GM19468 (cell line): ENCODE measurements at regions not wholly inside any gene's neighbourhood (a gene's known extent, or its start where the extent isn't known, plus 50 kb on each side); places are given as distances from the start of the nearest gene placed in this dataset.
"Not testable (repeated sequence)": the region's sequence is repeated elsewhere in the genome, so short reads cannot be mapped to it uniquely, and the experiment has no call there.

Source experiments
- ATAC-seq: cut with Tn5 transposase; IDR thresholded peaks from one replicate; pipeline ENCODE4 v1.9.1; 2021; ENCODE audit warnings: mild to moderate bottlenecking, moderate library complexity, moderate number of reproducible peaks; ENCODE audit not compliant: unreplicated experiment; ENCODE audit errors: extremely low read depth

DNA sequence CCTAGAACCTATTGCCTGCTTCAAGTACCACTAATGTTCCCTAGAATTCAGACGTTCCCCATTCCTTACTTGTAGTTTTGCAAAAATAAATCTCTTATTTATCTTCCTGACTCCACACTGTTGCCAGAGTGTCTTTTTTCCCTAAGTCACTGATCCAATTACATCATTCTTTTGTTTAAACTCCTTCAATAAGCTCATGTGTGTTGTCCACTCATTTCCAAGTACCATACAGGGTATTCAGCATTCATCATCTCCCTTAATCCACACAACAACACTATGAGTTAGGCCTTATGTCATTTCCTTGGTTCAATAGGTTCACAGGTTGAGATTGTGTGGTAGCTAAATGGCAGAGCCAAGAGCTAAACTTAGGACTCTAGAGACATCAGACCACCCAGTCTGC is 119.9 kb upstream of the RHOBTB1 start:
- ATAC-seq: no peak

DNA sequence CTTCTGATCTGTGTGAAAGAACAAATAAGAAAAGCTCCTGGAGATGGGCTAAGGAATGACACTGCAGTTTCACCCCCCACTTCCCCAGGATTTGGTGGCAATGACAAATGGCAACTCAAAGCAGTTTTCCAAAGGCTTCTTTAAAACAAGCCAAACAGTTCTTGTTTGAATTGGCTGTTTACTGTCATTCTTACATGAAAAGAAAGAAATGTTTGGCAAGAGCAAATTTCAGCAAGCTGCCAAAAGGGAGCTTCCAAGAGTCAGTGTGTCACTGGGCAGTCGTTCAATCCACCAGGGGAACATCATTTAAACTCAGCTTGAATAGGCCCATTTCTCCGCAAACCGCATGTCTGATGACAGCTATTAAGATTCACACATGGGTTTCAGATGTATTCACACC is 119.0 kb upstream of the RHOBTB1 start:
- ATAC-seq: no peak

DNA sequence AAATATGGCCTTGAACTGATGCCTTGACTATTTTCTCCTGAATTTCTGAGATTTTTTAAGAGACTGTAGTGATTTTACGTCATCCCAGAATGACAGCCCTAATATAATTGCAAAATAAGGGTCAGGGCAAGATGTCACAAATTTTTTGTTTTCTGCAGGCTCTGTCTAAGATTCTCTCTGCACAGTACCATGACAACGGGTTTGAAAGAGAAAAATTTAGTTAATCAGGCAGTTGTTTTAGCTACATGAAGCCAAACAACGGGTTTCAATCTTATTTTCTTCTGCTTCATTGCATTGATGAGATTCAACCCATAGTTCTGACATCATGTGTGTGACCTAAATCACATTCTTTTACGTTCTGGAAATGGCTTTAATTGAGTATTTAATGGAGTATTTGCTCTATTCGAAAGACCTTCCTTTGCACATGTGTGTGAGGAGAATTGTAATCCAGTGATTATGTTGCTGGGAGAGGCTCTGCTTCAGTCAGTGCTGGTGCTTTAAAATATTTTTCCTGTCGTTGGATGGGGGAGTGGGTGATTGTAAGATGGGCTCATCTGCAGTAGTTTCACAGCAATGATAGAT is 118.0 kb upstream of the RHOBTB1 start:
- ATAC-seq: no peak

DNA sequence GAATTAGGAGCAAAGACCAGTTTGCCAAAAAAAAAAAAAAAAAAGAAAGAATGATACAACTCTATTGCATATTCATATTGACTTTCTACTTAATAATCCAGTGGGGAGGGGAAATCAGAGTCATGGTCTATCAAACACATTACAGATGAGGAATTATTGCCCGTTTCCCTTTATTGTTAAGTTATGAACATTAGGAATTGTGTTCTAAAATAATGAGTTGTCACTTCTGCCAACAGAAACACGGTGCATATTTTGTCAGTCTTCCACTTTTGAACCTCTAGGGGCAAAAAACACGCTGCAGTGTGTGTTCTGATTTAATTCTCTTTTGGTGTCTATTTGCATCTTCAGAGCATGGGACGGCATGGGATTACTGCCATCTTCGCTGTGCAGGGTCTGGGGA is 115.7 kb upstream of the RHOBTB1 start:
- ATAC-seq: no peak

DNA sequence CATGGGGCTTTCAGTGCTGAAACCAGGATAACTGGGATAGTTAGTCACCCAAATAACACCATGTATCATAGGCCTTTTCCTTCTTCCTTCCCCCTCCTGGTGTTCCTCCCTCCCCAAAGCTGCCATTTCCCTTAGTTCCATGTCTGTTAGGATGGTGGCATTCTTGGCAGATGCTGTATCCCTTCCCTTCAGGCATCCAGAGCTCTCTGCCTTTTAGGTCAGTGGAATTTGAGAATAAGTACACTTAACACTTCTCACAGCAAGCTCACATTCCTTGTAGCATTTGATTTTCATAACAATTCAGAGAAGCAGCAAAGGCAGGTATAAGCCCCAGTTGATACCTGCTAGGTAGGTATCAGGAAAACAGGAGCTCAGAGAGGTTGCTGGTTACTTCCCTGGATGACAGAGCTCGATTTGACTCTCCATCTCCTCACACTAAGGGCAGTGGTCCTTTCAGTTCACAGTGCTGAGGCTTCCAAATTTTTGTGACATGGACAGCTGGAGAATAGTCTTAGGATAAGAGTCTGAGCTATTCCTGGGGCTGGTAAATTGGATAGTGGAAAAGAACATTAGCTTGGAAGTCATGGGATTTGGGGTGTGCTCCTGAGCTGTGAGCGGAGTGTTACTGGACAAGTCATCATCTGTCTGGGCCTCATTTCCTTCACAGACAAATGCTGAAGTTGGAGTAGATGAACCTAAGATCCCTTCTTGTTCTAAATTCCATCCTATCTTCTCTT is 108.7 kb upstream of the RHOBTB1 start:
- no peak for ATAC-seq

DNA sequence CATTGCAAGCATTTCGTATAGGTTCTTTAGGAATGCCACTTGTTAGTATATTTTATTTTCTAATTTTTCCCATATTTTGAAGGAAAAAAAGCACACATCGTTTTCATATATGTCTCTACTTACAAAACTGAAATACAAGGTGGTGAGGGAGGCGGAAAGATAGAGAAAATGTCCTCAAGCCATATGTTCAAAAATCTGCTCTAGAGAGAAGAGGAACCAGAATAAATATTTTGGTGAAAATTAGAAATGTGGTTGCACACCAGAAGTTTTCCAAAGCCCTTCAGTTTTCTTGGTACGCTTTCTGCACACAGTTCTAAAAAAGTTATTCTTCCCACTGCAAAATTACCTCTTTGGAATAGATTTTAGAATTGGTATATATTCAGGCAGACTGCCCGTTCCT is 107.4 kb upstream of the RHOBTB1 start:
- ATAC-seq: no peak

DNA sequence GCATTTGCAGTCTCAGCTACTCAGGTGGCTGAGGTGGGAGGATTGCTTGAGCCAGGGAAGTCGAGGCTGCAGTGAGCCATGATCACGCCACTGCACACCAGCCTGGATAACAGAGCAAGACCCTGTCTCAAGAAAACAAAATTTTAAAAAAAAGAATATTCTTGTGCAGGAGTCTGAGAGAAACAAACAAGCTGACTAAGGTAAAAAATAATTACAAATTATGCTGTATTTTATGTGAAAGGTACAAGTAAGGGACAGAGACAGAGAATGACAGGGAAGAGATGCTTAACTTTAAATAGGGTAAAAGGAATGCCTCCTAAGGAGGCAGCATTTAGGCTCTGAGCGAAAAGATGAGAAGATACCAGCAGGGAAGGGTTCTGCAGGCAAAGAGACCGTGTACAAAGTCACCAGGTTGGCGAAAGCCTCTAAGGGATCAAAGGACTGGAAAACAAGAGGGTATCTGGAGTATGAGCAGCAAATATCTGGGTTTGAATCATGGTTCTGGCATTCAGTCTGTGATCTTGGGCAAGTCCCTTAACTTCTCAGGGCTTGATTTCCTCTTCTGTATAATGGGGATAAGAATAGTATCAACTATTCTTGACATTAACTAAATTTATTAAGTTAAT is 106.2 kb upstream of the RHOBTB1 start:
- ATAC-seq: no peak

DNA sequence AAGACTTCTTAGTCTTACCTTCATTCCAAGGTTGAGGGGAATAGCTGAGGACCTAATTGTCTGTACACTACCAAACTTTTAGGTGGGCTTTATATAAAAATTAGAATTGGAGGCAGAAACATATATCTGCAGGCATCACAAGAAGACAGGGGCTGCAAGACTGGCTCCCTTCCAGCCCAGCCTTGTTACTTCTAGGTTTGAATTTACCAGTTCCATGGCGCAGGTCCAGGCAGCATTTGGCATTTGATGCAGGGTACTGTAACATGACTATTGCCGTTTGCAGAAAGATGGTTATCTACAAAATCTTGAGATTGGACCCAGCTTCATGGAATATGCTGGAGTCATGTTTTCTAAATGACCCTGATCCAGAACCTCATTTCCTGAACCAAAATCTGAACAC is 105.4 kb upstream of the RHOBTB1 start:
- ATAC-seq: no peak

DNA sequence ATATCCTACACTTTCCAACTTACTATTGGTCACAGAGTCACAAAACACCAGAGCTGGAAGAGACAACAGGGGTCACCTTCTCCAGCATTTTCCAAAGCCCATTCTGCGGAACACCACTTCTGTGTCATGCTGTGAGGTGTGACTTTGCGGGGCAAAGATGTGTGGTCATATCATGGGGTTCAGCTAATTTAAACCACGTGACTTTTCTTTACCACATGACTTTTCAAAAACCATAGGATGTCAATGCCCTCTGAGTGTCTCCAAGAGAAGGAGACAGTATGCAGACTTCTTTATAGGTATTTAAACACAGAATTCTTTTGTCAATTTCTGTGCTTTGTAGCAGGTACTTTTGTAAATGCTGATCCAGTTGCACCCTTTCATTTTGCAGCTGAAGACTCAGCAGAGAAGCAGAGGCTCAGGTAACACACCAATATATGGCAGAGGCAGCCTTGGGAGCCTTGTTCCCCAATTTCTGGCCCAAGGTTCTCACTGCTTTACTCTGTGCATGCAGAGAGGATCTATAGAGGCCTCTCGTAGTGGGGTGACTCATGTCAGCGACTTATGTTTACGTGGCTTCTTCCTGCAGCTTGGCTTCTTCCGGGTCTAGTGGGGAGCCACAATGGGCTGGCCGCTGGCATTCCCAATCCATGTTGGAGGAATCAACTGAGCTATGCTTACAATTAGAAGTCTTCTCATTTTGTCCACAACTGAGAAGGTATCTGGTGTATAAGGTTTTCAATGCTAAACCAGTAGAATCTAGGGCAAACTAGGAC is 104.0 kb upstream of the RHOBTB1 start:
- ATAC-seq: no peak

DNA sequence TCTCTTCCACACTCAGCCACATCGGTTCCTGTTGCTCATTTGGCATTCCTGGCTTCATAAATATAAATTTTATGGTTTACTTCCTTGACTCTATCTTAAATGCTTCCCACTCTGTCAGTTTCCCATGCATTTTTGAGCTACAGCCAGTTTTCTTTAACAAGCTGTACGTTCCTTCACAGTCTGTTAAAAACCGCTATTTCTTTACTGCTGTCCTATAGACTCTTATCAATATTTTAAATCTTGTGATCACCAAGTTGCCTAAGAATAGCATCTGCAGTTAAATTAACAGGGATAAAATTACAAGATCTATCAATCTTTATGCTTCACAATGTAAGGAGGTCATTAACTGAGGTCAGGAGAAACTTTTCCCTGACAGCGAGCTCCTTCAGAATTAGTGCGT is 103.1 kb upstream of the RHOBTB1 start:
- no peak for ATAC-seq

DNA sequence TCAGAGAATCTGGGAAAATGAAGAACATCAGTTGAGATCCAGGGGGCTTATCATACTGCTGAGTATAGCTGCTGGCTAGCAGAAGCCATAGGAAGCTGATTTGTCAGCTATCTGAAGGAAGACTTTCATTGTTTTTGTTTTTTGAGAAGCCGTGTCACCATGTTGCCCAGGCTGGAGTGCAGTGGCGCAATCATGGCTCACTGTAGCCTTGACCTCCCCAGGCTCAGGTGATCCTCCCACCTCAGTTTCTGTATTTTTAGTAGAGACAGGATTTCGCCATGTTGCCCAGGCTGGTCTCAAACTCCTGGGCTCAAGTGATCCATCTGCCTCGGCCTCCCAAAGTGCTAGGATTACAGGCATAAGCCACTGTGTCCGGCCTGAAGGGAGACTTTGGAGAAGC is 101.5 kb upstream of the RHOBTB1 start:
- ATAC-seq: not testable (repeated sequence)

DNA sequence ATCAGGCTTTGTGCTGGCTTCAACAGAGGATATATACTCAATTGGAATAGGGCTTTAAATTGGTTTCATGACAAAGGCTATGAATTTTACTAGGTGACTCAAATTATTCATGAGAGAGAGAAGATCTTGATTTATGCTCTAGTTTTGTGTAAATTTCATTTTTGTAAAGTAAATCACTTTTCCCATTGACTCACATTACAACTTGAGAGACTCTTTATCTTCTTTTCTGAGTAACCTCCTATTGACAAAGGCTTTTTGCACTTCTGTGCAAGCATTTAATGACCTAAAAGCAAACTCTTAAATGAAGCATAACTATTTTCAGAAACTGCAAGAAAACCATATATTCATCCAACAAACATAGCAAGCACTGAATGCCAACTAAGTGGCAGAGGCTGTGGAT is 98.5 kb upstream of the RHOBTB1 start:
- no peak for ATAC-seq

DNA sequence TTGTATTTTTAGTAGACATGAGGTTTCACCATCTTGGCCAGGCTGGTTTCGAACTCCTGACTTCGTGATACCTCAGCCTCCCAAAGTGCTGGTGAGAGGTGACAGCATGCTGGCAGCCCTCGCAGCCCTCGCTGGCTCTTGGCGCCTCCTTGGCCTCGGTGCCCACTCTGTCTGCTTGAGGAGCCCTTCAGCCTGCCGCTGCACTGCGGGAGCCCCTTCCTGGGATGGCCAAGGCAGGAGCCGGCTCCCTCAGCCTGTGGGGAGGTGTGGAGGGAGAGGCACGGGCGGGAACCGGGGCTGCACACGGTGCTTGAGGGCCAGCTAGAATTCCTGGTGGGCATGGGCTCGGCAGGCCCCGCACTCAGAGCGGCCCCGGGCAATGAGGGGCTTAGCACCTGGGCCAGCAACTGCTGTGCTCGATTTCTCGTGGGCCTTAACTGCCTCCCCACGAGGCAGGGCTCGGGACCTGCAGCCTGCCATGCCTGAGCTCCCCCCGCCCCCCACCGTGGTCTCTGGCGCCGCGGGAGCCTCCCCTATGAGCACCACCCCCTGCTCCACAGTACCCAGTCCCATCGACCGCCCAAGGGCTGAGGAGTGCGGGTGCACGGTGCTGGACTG is 96.5 kb upstream of the RHOBTB1 start:
- no peak for ATAC-seq

DNA sequence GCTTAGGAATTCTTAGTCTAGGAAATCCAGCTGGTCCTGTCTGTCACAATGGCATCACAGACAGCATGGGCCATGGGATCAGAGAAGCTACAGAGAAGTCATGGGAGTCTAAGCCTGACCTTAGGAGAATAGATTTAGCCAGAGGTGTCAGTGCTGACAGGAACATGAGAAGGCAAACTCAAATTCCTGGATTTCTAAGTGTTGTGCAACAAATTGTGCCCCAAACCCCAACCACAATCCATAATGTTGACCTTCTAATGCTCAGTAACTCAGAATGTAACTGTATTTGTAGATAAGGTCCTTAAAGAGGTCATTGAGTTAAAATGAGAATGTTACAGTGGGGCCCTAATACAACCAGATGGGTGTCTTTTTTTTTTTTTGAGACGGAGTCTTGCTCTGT is 95.9 kb upstream of the RHOBTB1 start:
- no peak for ATAC-seq

DNA sequence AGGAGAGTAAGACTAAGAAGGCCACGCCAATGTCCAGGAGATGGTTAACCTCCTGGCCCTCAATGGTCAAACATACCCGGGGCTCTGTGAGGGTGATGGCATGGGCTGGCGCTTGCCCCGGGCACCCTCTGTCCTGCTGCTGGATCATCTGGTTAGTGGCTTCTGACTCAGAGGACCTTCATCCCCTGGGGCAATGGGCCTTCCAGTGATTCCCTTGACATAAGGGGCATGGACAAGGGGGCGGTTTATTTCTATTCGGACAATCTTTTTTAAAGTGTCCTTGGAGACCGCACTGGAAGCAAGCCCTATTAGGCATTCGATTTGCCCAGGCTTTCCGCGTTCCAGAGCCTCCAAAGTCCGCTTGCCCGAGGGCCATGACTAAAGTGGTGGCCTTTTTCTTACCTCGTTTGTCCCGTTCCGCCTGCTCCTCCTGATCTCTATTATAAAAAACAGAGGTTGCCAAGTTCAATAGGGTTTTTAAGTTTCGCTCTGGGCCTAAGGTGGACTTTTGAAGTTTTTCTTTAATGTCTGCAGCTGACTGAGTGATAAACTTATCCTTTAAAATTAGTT is 93.4 kb upstream of the RHOBTB1 start:
- ATAC-seq: not testable (repeated sequence)

DNA sequence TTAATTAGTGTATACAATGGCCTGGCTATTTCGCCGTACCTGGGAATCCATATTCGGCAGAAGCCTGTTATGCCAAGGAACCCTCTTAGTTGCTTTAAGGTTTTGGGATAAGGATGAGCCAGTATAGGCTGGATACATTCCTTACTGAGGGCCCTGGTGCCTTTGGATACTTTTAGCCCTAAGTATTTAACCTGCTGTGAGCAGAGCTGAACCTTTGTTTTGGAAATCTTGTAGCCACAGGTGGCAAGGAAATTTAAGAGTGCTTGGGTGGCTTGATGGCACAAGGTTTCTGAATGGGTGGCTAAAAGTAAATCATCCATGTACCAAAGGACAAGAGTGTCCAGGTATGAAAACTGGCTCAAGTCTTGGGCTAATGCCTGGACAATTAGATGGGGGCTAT is 92.2 kb upstream of the RHOBTB1 start:
- ATAC-seq: not testable (repeated sequence)

DNA sequence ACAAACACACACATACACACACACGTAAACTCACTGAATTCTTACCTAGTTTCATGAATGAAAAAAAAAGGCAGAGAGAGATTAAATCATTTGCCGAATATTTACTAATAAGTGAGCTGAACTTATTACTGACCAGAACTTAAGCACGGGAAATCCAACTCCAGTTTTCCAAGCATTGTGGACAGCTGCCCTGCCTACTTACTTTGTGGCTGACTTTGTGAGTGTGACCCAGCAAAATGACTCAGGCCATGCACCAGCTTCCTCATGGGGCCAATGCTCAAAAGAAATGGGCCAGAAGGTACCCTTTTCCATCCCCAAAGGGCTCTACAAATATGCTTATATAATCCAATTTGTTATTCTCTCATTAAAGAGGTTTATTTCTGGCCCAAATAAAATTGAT is 87.4 kb upstream of the RHOBTB1 start:
- ATAC-seq: no peak

DNA sequence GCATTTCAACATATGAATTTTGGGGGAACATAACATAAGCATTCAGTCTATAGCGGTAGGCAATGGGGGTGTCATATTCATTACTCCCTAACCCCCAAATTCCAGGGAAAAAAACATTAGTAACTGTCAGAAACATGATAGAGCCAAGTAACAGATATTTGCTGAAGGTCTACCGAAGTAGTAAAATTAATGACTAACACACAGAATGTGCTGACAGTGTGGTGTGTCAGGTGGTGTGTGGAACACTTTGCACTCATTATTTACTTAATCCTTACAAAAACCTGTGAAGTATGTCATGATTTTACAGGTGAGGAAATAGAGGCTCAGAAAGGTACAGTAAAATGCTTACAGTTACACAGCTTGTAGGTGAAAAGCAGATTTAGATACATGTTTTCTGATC is 85.4 kb upstream of the RHOBTB1 start:
- no peak for ATAC-seq

DNA sequence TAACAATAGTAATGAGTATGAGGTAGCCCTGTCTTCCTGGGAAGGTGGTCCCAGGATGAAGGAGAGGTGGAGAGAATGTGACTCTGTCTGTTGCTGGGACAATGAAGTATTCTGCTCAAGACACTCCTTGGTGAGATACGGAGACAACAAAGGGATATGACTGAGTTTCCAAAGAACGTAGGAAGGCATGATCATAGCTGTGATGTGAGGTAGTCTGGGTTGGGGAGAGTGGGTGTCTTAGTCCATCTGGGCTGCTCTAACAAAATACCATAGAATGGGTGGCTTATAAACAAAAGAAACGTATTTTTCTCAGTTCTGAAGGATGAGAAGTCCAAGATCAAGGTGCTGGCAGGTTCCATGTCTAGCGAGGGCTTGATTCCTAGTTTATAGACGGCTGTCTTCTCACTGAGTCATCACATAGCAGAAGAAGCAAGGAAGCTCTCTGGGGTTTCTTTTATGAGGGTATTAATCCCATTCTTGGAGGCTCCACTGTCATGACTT is 84.9 kb upstream of the RHOBTB1 start:
- ATAC-seq: no peak

DNA sequence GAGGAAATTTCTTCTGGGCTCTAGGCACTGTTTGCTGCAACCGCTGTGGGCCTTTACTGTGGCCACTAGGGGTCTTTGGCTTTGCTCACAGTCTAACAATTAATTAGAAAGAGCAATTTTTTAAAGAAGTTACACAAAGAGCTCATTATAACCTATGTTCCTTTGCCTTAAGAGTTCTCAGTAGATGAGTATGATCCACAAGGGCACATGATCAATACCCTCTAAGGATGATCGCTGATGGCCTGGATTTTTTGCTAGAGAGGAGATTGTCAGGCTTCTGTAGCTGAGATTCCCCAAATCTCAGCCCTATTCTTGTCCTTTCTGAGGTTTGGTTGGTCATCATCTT is 80.8 kb upstream of the RHOBTB1 start:
- no peak for ATAC-seq
